Esophagus squamous epithelium (tissue), 4 donors: ENCODE measurements at regions not wholly inside any gene's neighbourhood (a gene's known extent, or its start where the extent isn't known, plus 50 kb on each side); places are given as distances from the start of the nearest gene placed in this dataset.
"Not testable (repeated sequence)": the region's sequence is repeated elsewhere in the genome, so short reads cannot be mapped to it uniquely, and the experiment has no call there.

ENCODE experiments used
- CTCF ChIP-seq, 6 experiments: fragments of 450-650 bp in 4 of 6; fragments of 200-600 bp in 2 of 6; sonication (generic) in 2 of 6; IDR thresholded peaks; one replicate each; pipeline ENCODE4 v1.5.1; 2016 to 2019; ENCODE audit warnings: antibody characterized with exemption in 6 of 6, mild to moderate bottlenecking in 4 of 6, moderate library complexity in 4 of 6
- POLR2A ChIP-seq, 4 donors: fragments of 450-650 bp; IDR thresholded peaks; one replicate each; pipeline ENCODE4 v1.6.1; 2017; ENCODE audit warnings: antibody characterized with exemption in 4 of 4, mild to moderate bottlenecking in 4 of 4, moderate library complexity in 3 of 4

GRCh38 chr1:70796298-70796697 lies 251.3 kb downstream of the PTGER3 start:
- not testable (repeated sequence) for TF ChIP-seq CTCF, POLR2A (IDR thresholded peaks at IDR 0.05)
